GM10248 (cell line): ENCODE measurements at regions not wholly inside any gene's neighbourhood (a gene's known extent, or its start where the extent isn't known, plus 50 kb on each side); places are given as distances from the start of the nearest gene placed in this dataset.

Source experiments
- CTCF ChIA-PET: fragments of 300-600 bp; sonication (Branson Sonifier 250); formaldehyde crosslinking; extraction: SDS; loops from one replicate; lab custom pipeline; 2021; ENCODE audit warnings: antibody characterized with exemption; lab: Yijun Ruan, JAX
- POLR2A ChIA-PET: fragments of 350-650 bp; sonication (Branson Sonifier 250); formaldehyde crosslinking; extraction: SDS; loops from one replicate; lab custom pipeline; 2020; ENCODE audit warnings: antibody characterized with exemption; lab: Yijun Ruan, JAX
- DNase-seq: peaks from one replicate; pipeline ENCODE4 v3.0.0; 2012; ENCODE audit errors: extremely low spot score
- CTCF ChIP-seq: IDR thresholded peaks from 2 replicates; pipeline ENCODE4 v1.5.1; 2012; ENCODE audit warnings: mild to moderate bottlenecking, low read depth; ENCODE audit errors: extremely low read depth, missing control alignments, control extremely low read depth

- no peak for TF ChIP-seq CTCF
- DNase-seq = no peak
- POLR2A ChIA-PET = no interaction called here
- CTCF ChIA-PET = interaction anchor here (1.7 kb wide), 1 partner anchor 9 kb away, joined by 3 read pairs; no protein-coding TSS in a partner anchor
Measured at GRCh38 chr10:3693022-3693697, 91.8 kb downstream of the KLF6 start.

- TF ChIP-seq CTCF = no peak
- DNase-seq = no peak
- ChIA-PET CTCF (interaction anchor here (1.2 to 1.7 kb wide), 2 partner anchors 8 to 13 kb away, joined by 3 read pairs; no protein-coding TSS in a partner anchor), POLR2A (no interaction called here)
Measured at GRCh38 chr10:3692387-3692999, 92.5 kb downstream of the KLF6 start.

- CTCF ChIA-PET = interaction anchor here (1.2 kb wide), 1 partner anchor 14 kb away, joined by 3 read pairs; no protein-coding TSS in a partner anchor
- DNase-seq = no peak
- POLR2A ChIA-PET = no interaction called here
- TF ChIP-seq CTCF = no peak
Measured at GRCh38 chr10:3691482-3691881, 93.5 kb downstream of the KLF6 start.

GRCh38 chr10:3689871-3690510 lies 95.0 kb downstream of the KLF6 start:
- no peak for TF ChIP-seq CTCF
- DNase-seq = no peak
- ChIA-PET POLR2A (no interaction called here), CTCF (interaction anchor here (0.7 kb wide), 1 partner anchor 32 kb away, joined by 3 read pairs; no protein-coding TSS in a partner anchor)

GRCh38 chr10:3687510-3688081 lies 97.4 kb downstream of the KLF6 start:
- no peak for TF ChIP-seq CTCF
- DNase-seq = no peak
- CTCF ChIA-PET = interaction anchor here (1.0 kb wide), 1 partner anchor 16 kb away, joined by 3 read pairs; no protein-coding TSS in a partner anchor
- POLR2A ChIA-PET = no interaction called here

- ChIA-PET POLR2A (no interaction called here), CTCF (no interaction called here)
- TF ChIP-seq CTCF = no peak
- DNase-seq = no peak
Measured at GRCh38 chr10:3685384-3685783, 99.6 kb downstream of the KLF6 start.
